ENCODE measurements at regions not wholly inside any gene's neighbourhood (a gene's known extent, or its start where the extent isn't known, plus 50 kb on each side); places are given as distances from the start of the nearest gene placed in this dataset.
"Not testable (repeated sequence)": the region's sequence is repeated elsewhere in the genome, so short reads cannot be mapped to it uniquely, and the experiment has no call there.

DNA sequence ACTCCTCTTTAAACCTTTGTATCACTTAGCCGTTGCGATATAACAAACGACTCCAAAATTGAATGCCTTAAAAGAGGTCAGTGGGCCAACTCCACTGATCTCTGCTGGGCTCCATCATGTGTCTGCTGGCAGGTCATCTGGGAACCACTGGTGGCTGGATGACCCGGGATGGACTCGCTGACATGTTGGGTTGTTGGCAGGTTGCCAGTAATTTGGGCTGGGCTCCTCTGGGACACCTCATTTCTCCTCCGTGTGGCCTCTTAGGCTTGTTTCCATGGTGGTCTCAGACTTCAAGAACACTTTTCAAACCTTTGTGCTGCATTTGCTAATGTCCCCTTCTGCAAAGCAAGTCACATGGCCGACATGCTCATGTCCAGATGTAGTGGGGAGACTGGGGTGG, 139.3 kb upstream of the POU3F1 start:
- FAIRE-seq: no peak
- no peak for DNase-seq (ENCODE audit: low spot score in 2 of 2)

DNA sequence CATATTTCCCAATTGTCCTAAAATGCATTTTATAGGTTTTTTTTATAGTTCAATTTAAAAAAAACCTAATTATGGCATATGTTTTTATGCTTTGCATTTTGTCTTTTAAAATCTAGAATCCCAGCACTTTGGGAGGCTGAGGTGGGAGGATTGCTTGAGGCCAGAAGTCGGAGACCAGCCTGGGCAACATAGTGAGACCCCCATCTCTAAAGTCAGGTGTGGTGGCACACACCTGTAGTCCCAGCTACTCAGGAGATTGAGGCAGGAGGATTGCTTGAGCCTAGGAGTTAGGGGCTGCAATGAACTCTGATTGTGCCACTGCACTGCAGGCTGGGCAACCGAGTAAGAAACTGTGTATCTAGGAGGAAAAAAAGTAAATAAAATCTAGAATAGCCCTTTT, 137.2 kb upstream of the POU3F1 start:
- DNase-seq (ENCODE audit: low spot score in 2 of 2): no peak
- no peak for FAIRE-seq

DNA sequence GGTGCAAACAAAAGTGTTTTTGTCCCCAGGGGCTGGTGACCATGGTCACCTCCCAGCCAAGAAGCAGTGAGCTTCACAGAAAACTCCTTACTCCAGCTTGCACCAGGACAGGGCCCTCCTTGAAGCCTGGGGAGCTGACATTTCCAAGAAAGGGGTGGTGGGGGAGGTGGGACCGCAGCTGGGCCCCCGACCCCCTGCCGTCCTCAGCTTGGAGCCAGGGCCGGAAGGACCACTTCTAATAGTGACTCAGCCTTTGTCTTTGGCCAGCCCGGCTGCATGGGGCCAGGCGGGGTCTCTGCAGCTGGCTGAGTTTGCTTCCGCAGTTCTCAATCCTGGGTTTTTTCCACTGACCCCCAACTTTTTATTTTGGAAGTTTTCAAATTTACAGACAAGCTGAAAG, 136.5 kb upstream of the POU3F1 start:
- FAIRE-seq (no peak), DNase-seq (ENCODE audit: low spot score in 2 of 2) (no peak)

DNA sequence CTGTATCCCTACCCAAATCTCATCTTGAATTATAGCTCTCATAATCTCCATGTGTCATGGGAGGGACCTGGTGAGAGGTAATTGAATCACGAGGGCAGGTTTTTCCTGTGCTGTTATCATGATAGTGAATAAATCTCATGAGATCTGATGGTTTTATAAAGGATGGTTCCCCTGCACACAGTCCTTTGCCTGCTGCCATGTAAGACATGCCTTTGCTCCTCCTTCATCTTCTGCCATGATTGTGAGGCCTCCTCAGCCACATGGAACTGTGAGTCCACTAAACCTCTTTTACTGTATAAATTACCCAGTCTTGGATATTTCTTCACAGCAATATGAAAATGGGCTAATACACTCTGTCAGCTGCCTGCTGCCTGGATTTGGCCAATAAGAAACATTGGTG, 133.8 kb upstream of the POU3F1 start:
- DNase-seq (ENCODE audit: low spot score in 2 of 2); FAIRE-seq: not testable (repeated sequence)

DNA sequence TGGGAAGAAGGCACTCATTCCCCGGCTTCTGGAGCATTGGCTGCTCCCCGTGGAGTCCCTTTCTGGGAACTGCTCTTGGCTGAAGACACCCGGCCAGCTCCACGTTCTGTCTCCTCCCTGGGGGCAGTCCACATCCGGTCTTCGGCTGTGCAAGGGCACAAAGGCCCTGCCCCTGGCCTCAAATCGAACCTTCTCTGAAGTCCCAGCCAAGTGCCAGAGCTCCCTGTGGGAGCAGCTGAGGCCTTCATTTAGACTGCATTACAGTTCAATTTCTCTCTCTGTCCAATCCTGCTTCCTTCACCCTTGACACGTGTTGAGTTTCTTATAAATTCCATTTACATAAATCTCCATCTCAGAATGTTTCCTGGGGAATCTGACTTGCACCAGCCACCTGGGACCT, 132.9 kb upstream of the POU3F1 start:
- FAIRE-seq (no peak), DNase-seq (ENCODE audit: low spot score in 2 of 2) (no peak)

DNA sequence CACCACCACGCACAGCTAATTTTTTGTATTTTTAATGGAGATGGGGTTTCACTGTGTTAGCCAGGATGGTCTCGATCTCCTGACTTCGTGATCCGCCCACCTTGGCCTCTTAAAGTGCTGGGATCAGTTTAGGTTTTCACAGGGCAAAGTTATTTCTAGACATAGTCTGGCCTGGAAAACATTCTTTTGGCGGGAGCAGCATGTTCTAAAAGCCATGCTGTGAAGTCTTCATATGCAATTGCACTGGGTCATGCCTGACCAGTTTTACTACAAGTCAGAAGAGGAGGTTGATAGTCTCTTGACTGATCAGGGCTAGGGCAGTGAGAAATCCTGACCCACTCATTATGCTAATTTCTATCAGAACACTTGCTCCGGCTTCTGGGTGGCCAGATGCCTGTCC, 131.6 kb upstream of the POU3F1 start:
- DNase-seq (ENCODE audit: low spot score in 2 of 2) (no peak), FAIRE-seq (no peak)

DNA sequence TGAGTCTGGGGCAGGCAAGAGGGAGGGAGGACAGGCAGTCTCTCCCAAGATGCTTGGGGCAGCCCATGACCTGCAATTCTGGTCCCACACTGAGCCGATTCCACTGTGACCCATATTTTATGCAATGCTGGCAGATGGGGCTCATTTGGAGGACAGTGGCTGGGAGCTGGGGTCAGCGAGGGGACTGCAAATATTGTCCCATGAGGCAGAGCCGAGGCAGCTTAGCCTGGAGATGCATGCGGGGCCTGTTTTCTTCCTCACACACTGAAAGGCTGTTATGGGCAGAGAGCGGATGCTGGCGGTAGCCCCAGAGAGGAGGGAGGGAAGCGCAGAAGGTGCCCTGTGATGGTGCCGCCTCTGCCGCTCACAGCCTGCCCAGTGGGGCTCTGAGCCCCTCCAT, 128.5 kb upstream of the POU3F1 start:
- DNase-seq (ENCODE audit: low spot score in 2 of 2) (no peak), FAIRE-seq (no peak)

DNA sequence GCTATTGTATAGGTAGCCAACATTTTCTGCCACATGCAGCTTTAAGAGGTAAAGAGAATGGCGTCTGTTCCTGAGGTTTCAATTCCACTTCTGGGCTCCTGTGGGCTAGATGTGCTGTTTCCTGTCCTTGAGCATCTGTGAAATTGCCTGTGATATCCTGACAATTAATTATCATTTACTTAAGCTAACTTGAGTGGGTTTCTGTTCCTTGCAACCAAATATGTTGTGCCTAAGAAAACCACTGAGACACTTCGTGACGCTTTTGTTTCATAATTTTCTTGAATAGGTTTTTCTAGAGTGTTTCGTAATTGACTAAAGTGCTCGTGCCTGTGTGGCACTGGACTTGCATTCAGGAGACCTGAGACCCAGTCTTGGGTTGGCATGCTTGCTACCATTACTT, 127.3 kb upstream of the POU3F1 start:
- FAIRE-seq: no peak

DNA sequence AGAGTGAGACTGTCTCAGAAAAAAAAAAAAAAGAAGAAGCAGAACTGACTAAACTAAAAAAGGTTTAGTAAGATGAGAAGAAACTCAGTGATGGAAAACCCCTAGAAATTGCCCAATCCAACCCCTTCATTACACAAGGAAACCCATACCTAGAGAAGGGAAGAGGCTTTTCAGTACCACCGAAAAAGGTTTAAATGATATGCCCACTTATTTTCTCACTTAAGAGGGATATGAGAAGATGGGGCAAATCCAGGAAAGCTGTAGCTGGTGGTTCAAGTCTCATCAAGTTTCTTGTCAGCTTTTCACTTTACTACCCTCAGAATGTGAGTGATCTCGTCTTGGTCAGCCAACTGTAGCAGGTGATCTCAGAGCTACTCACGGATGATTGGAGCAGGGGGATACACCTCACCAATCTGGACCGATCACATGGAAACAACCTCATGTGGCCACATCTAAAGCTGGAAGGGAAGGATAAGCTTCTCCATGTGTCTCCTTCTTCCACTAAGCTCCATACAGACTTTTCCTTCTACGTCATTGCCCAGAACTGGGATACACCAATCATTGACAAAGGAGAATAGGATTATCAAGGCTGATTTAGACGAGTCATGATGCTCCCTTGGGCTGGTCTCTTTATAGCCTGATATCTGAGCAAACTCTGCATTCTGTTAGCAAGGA, 126.7 kb upstream of the POU3F1 start:
- no peak for FAIRE-seq
- no peak for DNase-seq (ENCODE audit: low spot score in 2 of 2)

More for the DNA sequence above, 127.3 kb upstream of the POU3F1 start:
- DNase-seq (ENCODE audit: low spot score in 2 of 2): no peak

DNA sequence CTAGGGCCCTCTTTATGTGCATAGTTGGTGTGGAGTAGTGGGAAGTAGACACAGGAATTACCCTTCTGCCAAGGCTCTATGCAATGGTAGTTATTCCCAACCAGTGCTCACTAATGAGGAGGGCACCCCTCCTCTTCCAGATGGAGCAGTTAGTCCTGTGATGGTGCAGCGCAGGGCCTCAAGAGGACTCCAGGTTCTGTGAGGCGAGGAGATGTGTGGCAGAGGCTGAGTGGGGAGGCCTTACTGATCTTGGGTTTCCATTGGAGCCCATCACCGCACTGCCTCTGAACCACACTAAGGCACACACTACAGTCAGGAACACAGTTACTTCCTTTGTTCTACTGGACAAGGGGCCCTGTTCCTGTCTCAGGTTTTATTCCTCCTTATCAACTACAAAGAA, 122.5 kb upstream of the POU3F1 start:
- FAIRE-seq (no peak), DNase-seq (ENCODE audit: low spot score in 2 of 2) (no peak)

DNA sequence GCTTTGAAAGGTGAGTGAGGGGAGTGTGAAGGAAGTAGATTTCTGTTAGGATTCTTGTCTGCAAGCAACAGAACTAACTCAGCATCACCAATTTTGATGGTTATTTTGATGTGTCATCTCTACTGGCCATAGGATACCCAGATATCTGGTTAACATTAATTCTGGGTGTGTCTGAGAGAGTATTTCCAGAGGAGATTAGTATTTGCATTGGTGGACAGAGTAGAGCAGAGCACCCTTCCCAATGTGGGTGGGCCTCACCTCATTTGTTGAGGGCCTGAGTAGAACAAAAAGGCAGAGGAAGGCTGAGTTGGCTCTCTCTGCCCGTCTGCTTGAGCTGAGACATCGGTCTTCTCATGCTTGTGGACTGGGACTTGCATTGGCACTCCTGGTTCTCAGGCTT, 121.8 kb upstream of the POU3F1 start:
- DNase-seq (ENCODE audit: low spot score in 2 of 2): no peak
- no peak for FAIRE-seq

DNA sequence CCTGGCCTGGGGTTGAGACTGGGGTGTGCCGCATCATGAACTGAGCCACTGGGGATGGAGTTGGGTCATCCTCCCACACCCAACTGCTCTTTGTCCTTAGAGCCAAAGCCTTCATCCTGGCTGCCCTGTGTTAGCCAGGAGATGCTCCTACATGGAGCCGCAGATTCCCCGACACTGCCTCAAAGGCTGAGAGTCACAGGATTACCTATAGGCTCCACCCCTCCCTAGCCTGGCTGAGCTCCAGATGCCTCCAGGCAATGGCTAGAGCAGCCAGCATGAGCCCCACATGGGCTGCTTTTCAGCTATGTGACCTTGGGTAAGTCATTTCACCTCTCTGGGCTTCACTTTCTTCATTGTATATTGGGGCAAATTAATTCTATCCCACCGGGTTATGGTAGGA, 119.9 kb upstream of the POU3F1 start:
- FAIRE-seq (no peak), DNase-seq (ENCODE audit: low spot score in 2 of 2) (no peak)

DNA sequence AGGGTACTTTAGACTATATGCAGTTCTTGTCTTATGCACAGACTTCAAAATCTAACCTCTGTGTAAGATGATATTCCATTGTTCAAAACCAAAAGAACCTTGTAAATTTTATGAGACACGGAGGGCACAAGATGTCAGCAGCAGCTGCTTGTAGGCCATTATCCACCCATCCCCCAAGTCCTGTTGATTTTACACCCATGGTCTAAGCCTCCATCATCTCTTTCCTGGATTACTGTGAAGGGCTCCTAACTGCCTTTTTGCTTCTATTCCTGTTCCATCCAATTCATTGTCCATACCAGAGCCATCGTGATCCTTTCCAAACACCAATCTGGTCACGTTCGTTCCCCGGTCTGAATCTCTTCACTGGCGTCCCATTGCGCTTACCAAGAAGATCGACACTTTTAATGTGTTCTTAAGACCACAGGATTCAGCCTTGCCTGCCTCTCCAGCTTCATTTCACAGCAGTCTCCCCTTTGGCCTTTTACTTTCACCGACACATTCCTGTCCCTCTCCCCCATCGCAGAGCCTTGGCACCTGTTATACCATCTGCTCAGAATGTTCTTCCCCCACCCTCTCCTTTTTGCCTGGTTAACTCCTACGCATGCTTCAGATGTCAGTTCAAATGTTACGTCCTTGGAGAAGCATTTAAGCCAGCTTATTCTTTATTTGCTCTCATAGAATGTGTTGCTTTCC, 107.3 kb upstream of the POU3F1 start:
- no peak for DNase-seq (ENCODE audit: low spot score in 2 of 2)
- no peak for FAIRE-seq

DNA sequence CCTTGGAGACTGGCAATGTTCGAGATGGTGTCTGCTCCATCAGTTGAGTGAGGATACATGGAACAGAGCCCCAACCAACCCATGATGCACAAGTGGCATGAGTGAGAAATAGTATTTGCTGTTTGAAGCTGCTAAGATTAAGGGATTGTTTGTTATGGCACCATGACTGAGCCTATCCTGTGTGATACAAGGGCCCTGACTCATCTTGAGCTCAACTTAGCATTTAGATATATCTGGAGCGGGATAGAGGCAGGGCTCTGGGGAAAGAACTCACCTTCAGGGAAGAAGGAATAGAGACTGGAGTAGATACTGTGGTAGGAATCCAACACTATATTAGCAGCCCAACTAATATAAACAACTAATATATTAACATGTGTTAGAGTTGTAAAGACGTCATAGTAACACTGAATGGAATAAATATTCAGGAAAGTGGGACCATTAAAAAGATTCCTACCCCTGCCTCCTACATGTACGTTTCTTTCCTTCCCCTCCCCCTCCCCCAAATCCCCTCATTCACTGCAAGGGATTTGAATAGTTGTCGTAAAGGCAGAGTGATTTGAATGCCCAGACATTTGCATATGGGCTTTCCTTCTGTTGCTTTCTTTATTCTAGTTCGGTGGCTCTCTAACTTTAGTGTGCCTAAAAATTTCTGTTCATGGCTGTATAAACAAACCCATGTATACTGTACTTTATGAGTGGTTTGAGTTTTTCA, 106.6 kb upstream of the POU3F1 start:
- DNase-seq (ENCODE audit: low spot score in 2 of 2) (no peak), FAIRE-seq (no peak)

DNA sequence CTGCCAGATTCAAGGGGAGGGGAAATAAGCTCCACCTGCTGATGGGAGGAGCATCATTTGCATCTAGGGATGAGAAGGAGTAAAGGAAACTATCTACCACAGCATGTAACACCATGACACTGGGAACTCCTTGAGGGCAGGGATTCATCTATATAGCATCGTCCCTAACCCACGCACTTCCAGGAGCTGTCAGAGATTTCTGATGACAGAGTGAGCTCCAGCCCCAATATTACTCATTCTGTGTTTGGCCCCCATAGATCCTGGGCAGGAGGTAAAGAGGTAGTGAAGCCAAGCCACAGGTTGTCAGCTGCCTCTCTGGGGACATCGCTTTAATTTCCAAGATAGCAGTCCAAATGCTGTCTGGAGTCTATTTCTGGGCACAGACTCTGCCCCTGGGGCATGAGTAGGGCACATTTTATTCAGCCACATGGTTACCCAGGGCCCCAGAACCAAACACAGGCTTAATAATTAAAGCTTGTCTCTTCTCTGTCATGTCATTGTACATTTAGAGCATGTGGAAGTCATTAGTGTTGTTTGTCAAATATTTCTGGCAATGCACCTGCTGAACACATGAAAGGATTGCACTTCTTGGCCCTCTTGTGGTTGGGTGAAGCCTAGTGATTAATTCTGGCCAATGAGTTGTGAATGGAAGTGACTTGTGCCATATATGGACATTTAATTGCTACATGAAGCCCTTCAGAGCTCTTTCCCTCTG, 105.9 kb upstream of the POU3F1 start:
- no peak for FAIRE-seq
- no peak for DNase-seq (ENCODE audit: low spot score in 2 of 2)

DNA sequence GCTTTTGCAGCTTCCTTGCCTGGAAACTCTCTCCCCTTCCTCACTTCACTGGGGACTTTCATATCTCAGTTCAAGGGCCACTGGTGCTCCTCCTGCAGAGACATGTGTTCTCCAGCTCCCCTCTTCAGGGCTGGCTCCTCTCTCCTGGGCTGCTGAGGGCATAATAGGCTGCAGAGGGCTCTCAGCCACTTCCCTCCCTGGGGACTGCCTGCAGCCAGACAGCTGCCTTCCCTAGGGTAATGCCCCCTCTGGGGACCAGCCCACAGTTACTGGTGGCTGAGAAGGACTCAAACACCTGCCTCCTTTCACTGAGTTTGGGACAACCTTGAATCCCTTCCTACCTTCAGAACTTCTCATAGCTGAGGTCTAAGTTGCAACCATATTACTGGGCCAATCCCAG, 104.8 kb upstream of the POU3F1 start:
- no peak for DNase-seq (ENCODE audit: low spot score in 2 of 2)
- FAIRE-seq: no peak

DNA sequence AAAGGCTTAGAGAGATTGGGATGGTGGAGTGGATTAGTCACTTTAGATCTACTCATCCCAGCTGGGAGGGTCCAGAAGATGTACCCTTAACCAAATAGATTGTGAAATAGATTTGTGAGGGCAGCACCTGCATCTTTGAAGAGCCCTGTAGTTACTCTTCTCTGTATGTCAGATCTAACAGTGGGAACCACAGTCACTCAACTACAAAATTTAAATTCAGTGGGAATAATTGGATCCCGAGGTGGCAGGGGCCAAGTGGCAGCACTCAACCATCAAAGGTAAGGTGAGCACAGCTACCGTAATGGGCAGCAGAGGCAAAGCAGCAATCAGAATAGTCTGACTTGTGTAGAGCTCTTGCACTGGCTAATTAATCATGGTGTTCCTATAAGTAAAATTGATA, 99.5 kb upstream of the POU3F1 start:
- DNase-seq (ENCODE audit: low spot score in 2 of 2); FAIRE-seq: not testable (repeated sequence)

DNA sequence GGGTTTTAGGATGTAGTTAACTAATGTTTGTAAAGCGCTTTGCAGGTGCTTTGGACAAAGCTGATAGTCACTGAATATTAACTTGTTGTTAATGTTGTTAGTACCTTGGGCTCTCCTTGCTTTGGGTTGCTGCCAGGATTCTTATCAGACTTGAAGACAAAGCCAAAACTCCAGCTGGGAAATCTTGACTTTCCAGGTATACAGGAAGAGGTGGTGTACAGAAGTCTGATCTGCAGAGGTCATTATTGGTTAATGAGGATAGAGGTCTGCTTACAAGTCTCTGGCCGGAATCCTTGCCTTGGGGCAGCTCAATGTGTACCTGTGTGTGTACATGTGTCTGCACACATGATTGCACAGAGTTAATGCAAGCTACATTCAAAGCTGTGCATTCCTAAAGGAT, 96.0 kb upstream of the POU3F1 start:
- no peak for FAIRE-seq
- DNase-seq (ENCODE audit: low spot score in 2 of 2): no peak

DNA sequence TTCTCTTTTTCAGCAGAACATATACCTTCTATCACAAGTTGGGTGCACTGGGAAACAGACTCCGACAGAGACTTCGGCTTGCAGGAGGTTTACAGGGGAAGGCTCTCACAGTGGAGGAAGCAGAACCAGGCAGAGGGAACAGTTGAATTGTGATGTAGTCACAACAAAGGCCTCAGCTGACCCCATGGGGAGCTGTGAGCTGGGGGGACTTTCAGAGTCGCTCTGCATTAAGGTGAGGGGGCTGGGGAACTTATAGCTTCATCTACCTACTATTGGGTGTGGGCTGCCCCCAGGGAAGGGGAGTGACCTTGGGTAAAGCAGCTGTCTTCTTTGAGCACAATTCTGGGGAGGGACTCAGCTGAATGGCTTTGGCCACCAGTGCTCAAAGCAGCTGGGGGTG, 94.9 kb upstream of the POU3F1 start:
- no peak for FAIRE-seq
- no peak for DNase-seq (ENCODE audit: low spot score in 2 of 2)

DNA sequence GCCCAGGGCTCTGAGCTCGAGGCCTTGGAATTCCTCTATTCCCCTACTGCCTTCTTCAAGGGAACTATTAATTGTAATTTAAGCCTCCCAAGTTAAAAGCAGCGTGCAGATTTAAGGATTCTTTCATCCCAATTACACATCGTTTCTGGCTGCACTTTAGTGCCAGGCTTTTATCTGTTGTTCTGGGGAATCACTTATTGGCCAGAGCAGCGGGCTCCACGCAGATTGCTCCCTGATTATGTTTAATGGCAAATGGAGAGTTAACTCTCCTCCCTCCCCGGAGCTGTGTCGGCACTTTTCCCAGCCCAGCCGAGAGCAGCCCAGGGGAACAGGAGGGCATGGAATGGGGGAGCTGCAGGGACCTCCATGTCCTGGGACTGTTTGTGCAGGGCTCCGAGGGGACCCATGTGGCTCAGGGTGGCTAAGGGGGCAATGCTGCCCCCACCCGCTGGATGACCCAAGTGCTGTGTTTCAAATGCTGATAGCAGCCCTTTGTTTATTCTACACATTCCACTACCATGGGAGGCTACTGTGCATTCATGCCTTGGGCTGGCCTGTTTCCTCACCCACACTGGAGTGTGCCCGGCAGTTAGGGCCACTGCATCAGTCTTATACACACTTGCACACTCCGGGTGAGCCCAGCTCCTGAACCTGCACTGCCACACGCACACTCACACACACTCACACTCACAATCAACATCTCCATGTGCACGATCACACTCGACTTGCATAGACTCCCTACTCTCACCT, 93.3 kb upstream of the POU3F1 start:
- no peak for FAIRE-seq
- no peak for DNase-seq (ENCODE audit: low spot score in 2 of 2)
